GM18499 (cell line): ENCODE measurements at regions not wholly inside any gene's neighbourhood (a gene's known extent, or its start where the extent isn't known, plus 50 kb on each side); places are given as distances from the start of the nearest gene placed in this dataset.

Source experiments
- ATAC-seq: cut with Tn5 transposase; IDR thresholded peaks from one replicate; pipeline ENCODE4 v1.9.1; 2021; ENCODE audit warnings: moderate number of reproducible peaks; ENCODE audit not compliant: insufficient read depth, unreplicated experiment

GRCh38 chr11:80617156-80617555 is 1176.3 kb upstream of the TENM4 start:
- no peak for ATAC-seq

- no peak for ATAC-seq
These were observed 1175.4 kb upstream of the TENM4 start for GRCh38 chr11:80616070-80616800.

- no peak for ATAC-seq
These were observed 1172.8 kb upstream of the TENM4 start for GRCh38 chr11:80613655-80614054.

GRCh38 chr11:80610516-80610915 is 1169.7 kb upstream of the TENM4 start:
- ATAC-seq = no peak

- no peak for ATAC-seq
These were observed 1162.6 kb upstream of the TENM4 start for GRCh38 chr11:80603472-80603871.

GRCh38 chr11:80598905-80599304 is 1158.1 kb upstream of the TENM4 start:
- no peak for ATAC-seq

GRCh38 chr11:80596291-80596810 is 1155.5 kb upstream of the TENM4 start:
- ATAC-seq = no peak

GRCh38 chr11:80595011-80595410 is 1154.2 kb upstream of the TENM4 start:
- ATAC-seq = no peak

GRCh38 chr11:80593648-80594374 is 1153.0 kb upstream of the TENM4 start:
- no peak for ATAC-seq

- no peak for ATAC-seq
These were observed 1151.7 kb upstream of the TENM4 start for GRCh38 chr11:80592546-80592945.

- no peak for ATAC-seq
These were observed 1147.1 kb upstream of the TENM4 start for GRCh38 chr11:80587906-80588305.

GRCh38 chr11:80586464-80586863 is 1145.6 kb upstream of the TENM4 start:
- ATAC-seq = no peak

- ATAC-seq = no peak
These were observed 1143.8 kb upstream of the TENM4 start for GRCh38 chr11:80584661-80585060.

- ATAC-seq = no peak
These were observed 1129.0 kb upstream of the TENM4 start for GRCh38 chr11:80569832-80570231.

- no peak for ATAC-seq
These were observed 1124.4 kb upstream of the TENM4 start for GRCh38 chr11:80565231-80565630.

GRCh38 chr11:80562523-80563125 is 1121.8 kb upstream of the TENM4 start:
- ATAC-seq = no peak

- no peak for ATAC-seq
These were observed 1119.1 kb upstream of the TENM4 start for GRCh38 chr11:80559942-80560341.

- no peak for ATAC-seq
These were observed 1112.7 kb upstream of the TENM4 start for GRCh38 chr11:80553565-80553964.

- ATAC-seq = no peak
These were observed 1101.9 kb upstream of the TENM4 start for GRCh38 chr11:80542704-80543103.

GRCh38 chr11:80538040-80538439 is 1097.2 kb upstream of the TENM4 start:
- no peak for ATAC-seq

- no peak for ATAC-seq
These were observed 1092.6 kb upstream of the TENM4 start for GRCh38 chr11:80533463-80533862.
